NCI-H460 (cell line): ENCODE measurements at regions not wholly inside any gene's neighbourhood (a gene's known extent, or its start where the extent isn't known, plus 50 kb on each side); places are given as distances from the start of the nearest gene placed in this dataset.
A peak's percentile ranks its signal among the peaks of the same experiment; 100 is the strongest.

Experiments used
- DNase-seq: peaks from one replicate; pipeline ENCODE4 v3.0.0-alpha.2; 2016; ENCODE audit warnings: low read depth; ENCODE audit errors: extremely low read depth

- peak; percentile 71 for DNase-seq
Measured at GRCh38 chr14:32254952-32255679, 52.0 kb upstream of the RNU6-8 start.

- DNase-seq, result no peak
Measured at GRCh38 chr14:32255789-32256188, 52.7 kb upstream of the RNU6-8 start.

GRCh38 chr14:32256576-32256975 lies 53.5 kb upstream of the RNU6-8 start:
- DNase-seq, result no peak

- no peak for DNase-seq
Measured at GRCh38 chr14:32258336-32258993, 55.4 kb upstream of the RNU6-8 start.

- no peak for DNase-seq
Measured at GRCh38 chr14:32259368-32260013, 56.4 kb upstream of the RNU6-8 start.

- DNase-seq, result no peak
Measured at GRCh38 chr14:32263939-32264567, 61.0 kb upstream of the RNU6-8 start.

- no peak for DNase-seq
Measured at GRCh38 chr14:32265584-32265983, 62.5 kb upstream of the RNU6-8 start.

GRCh38 chr14:32277998-32278397 lies 51.1 kb upstream of the AKAP6 start:
- DNase-seq, result no peak
